GM12878 (cell line): ENCODE measurements at regions not wholly inside any gene's neighbourhood (a gene's known extent, or its start where the extent isn't known, plus 50 kb on each side); places are given as distances from the start of the nearest gene placed in this dataset.

Experiments
- ATAC-seq: fragments of 200-7000 bp; cut with Tn5 transposase; 3 replicates; pipeline ENCODE4 v1.9.1; 2020; ENCODE audit warnings: mild to moderate bottlenecking, moderate library complexity
- BruUV-seq: library from RNA; stranded (reverse); fragments of 400-500 nt; replicated peaks from 2 replicates; lab custom pipeline; 2021; lab: Mats Ljungman, UMichigan
- CTCF ChIA-PET: fragments of 300-600 bp; sonication (Branson Sonifier 250); formaldehyde crosslinking; extraction: SDS; loops from one replicate; lab custom pipeline; 2021; ENCODE audit warnings: inconsistent platforms; lab: Yijun Ruan, JAX
- POLR2A ChIA-PET: fragments of 350-600 bp; formaldehyde crosslinking; extraction: SDS; loops from one replicate; lab custom pipeline; 2021; ENCODE audit warnings: inconsistent platforms; lab: Charles Lee
- RAD21 ChIA-PET: fragments of 300-600 bp; sonication (Branson Sonifier 250); formaldehyde crosslinking; loops from one replicate; lab custom pipeline; 2023; ENCODE audit warnings: antibody characterized with exemption; ENCODE audit not compliant: unreplicated experiment; lab: Charles Lee
- SMC1A ChIA-PET: fragments of 300-600 bp; sonication (Branson Sonifier 250); formaldehyde crosslinking; loops from one replicate; lab custom pipeline; 2023; ENCODE audit not compliant: unreplicated experiment, uncharacterized antibody; lab: Charles Lee
- DNase-seq: peaks from one replicate; pipeline ENCODE4 v3.0.0-alpha.2; 2011; ENCODE audit warnings: low read depth, low spot score
- FAIRE-seq: peaks from 3 replicates; lab custom pipeline; 2011; peaks lifted over from hg19 to GRCh38; lab: Jason Lieb, UNC
- H2AFZ ChIP-seq: 2 replicates; pipeline ENCODE4 v1.6.0; 2011; ENCODE audit warnings: low read depth, low read length, control low read depth; ENCODE audit not compliant: control insufficient read depth
- H3K27ac ChIP-seq: 2 replicates; pipeline ENCODE4 v1.5.1; 2011; ENCODE audit warnings: control low read depth; ENCODE audit not compliant: control insufficient read depth, insufficient read depth
- H3K27me3 ChIP-seq, 2 experiments: replicated peaks in 1 of 2; 2 replicates each; pipeline versions ENCODE4 v1.6.0 to v1.6.1; 2011; ENCODE audit warnings: low read length in 1 of 2; ENCODE audit not compliant: control insufficient read depth in 2 of 2, insufficient read depth in 2 of 2
- H3K36me3 ChIP-seq, 2 experiments: 2 replicates each; pipeline ENCODE4 v1.5.1; 2011; ENCODE audit warnings: low read length in 1 of 2; ENCODE audit not compliant: control insufficient read depth in 2 of 2, insufficient read depth in 2 of 2
- H3K4me1 ChIP-seq: 2 replicates; pipeline ENCODE4 v1.6.1; 2011; ENCODE audit warnings: mild to moderate bottlenecking, low read length, moderate library complexity, mixed read lengths; ENCODE audit not compliant: control insufficient read depth, insufficient read depth
- H3K4me2 ChIP-seq: 2 replicates; pipeline ENCODE4 v1.6.0; 2011; ENCODE audit warnings: control low read depth; ENCODE audit not compliant: control insufficient read depth, insufficient read depth
- H3K4me3 ChIP-seq: fragments of 200-600 bp; sonication (generic); 2 replicates; pipeline ENCODE4 v1.5.1; 2016
- H3K79me2 ChIP-seq: 2 replicates; pipeline ENCODE4 v1.6.0; 2011; ENCODE audit warnings: low read length; ENCODE audit not compliant: control insufficient read depth, insufficient read depth
- H3K9ac ChIP-seq: 2 replicates; pipeline ENCODE4 v1.8.0; 2011; ENCODE audit warnings: low read length, control low read depth, mixed read lengths; ENCODE audit not compliant: control insufficient read depth, insufficient read depth
- H3K9me3 ChIP-seq: replicated peaks from 3 replicates; pipeline ENCODE4 v1.5.1; 2011; ENCODE audit warnings: mild to moderate bottlenecking, low read length; ENCODE audit not compliant: control insufficient read depth, insufficient read depth
- H4K20me1 ChIP-seq: 2 replicates; pipeline ENCODE4 v1.6.0; 2011; ENCODE audit not compliant: control insufficient read depth, insufficient read depth
- ATF2 ChIP-seq: IDR thresholded peaks from 2 replicates; pipeline ENCODE4 v1.6.1; 2012; ENCODE audit warnings: low read length, inconsistent platforms
- BCL3 ChIP-seq: IDR thresholded peaks from 2 replicates; pipeline ENCODE4 v1.6.1; 2011; ENCODE audit warnings: borderline replicate concordance, low read depth, mild to moderate bottlenecking, moderate library complexity, low read length; ENCODE audit not compliant: insufficient read depth, poor library complexity, severe bottlenecking
- BRCA1 ChIP-seq: IDR thresholded peaks from 2 replicates; pipeline ENCODE4 v1.6.1; 2011; ENCODE audit warnings: low read depth, low read length, improper control_type of control experiment
- CBFB ChIP-seq: IDR thresholded peaks from 2 replicates; pipeline ENCODE4 v1.6.1; 2016; ENCODE audit warnings: antibody characterized with exemption, low read depth
- E2F8 ChIP-seq: fragments of 450-650 bp; IDR thresholded peaks from 2 replicates; pipeline ENCODE4 v1.6.1; 2018; ENCODE audit warnings: mild to moderate bottlenecking, low read depth, moderate library complexity; ENCODE audit not compliant: partially characterized antibody
- JUND ChIP-seq: IDR thresholded peaks from 2 replicates; pipeline ENCODE4 v1.6.1; 2012; ENCODE audit warnings: low read depth, mild to moderate bottlenecking, low read length, improper control_type of control experiment, moderate library complexity
- KDM1A ChIP-seq: fragments of 200-600 bp; sonication (generic); IDR thresholded peaks from 2 replicates; pipeline ENCODE4 v1.6.1; 2016; ENCODE audit warnings: borderline replicate concordance
- MYB ChIP-seq: fragments of 150-350 bp; IDR thresholded peaks from 2 replicates; pipeline ENCODE4 v1.6.1; 2014; ENCODE audit warnings: mild to moderate bottlenecking, low read depth, low read length, borderline replicate concordance
- NKRF ChIP-seq: fragments of 450-650 bp; conservative IDR thresholded peaks from 2 replicates; pipeline ENCODE4 v1.6.1; 2017; ENCODE audit warnings: mild to moderate bottlenecking, moderate library complexity
- SP1 ChIP-seq: IDR thresholded peaks from one replicate; pipeline ENCODE4 v1.6.1; 2011; ENCODE audit warnings: low read depth, low read length
- TBL1XR1 ChIP-seq: IDR thresholded peaks from 2 replicates; pipeline ENCODE4 v1.6.1; 2012; ENCODE audit warnings: low read depth, low read length, improper control_type of control experiment
- USF2 ChIP-seq: IDR thresholded peaks from 2 replicates; pipeline ENCODE4 v1.6.1; 2011; ENCODE audit warnings: low read depth, low read length, improper control_type of control experiment, borderline replicate concordance
- YBX1 ChIP-seq: fragments of 450-650 bp; IDR thresholded peaks from 2 replicates; pipeline ENCODE4 v1.6.1; 2016; ENCODE audit warnings: antibody characterized with exemption
- WGBS: methylation state at CpG from one replicate; pipeline ENCODE4 v1.1.6; 2016; ENCODE audit warnings: low lambda C conversion rate; ENCODE audit not compliant: insufficient replicate concordance, insufficient coverage; ENCODE audit errors: missing lambda C conversion rate; 5-methylcytosine and 5-hydroxymethylcytosine counted together
- in situ Hi-C: fragments of 300-500 bp; cut with MboI; formaldehyde crosslinking; loops from 9 replicates; pipeline ENCODE4 v1.14.3; 2018; ENCODE audit warnings: mixed read lengths
- intact Hi-C: fragments of 100-400 bp; cut with micrococcal nuclease; formaldehyde crosslinking; loops from one replicate; pipeline ENCODE4 v1.14.2; 2022; ENCODE audit not compliant: unreplicated experiment

GRCh38 chr13:104006625-104007075, 940.4 kb upstream of the SLC10A2 start (continued):
- no peak for TF ChIP-seq YBX1
- no peak for TF ChIP-seq BCL3

GRCh38 chr13:104004572-104004971, 938.4 kb upstream of the SLC10A2 start:
- ChIA-PET POLR2A (no interaction called here), SMC1A (interaction anchor here (0.5 to 0.6 kb wide), 2 partner anchors 78 to 615 kb away, joined by 3 to 4 read pairs; no protein-coding TSS in a partner anchor), CTCF (interaction anchor here (0.8 kb wide), 1 partner anchor 11 kb away, joined by 4 read pairs; no protein-coding TSS in a partner anchor), RAD21 (no interaction called here)
- Histone ChIP-seq H3K9me3 (no peaks in the 10 kb centered on the region), H3K4me2 (no peak overlapping the region), H4K20me1 (no peaks in the 10 kb centered on the region), H3K4me1 (no peaks in the 10 kb centered on the region), H3K36me3 (no peaks in the 10 kb centered on the region), H3K27ac (no peak overlapping the region), H3K27me3 (no peaks in the 10 kb centered on the region), H3K79me2 (no peaks in the 10 kb centered on the region), H3K9ac (no peak overlapping the region), H3K4me3 (no peak overlapping the region), H2AFZ (no peak overlapping the region)
- DNase-seq (no peak), ATAC-seq (no peak), FAIRE-seq (no peak)
- no TSS peak for BruUV-seq
- in situ Hi-C loops (no loop called here), intact Hi-C loops (no loop called here)
- WGBS: 30% methylated on average over 1 of the region's 1 CpG
- no peak for TF ChIP-seq E2F8
- no peak for TF ChIP-seq CBFB
- no peak for TF ChIP-seq KDM1A
- TF ChIP-seq NKRF: no peak
- TF ChIP-seq USF2: no peak
- TF ChIP-seq MYB: no peak
- TF ChIP-seq SP1: no peak
- no peak for TF ChIP-seq JUND
- TF ChIP-seq TBL1XR1: no peak
- no peak for TF ChIP-seq BRCA1
- no peak for TF ChIP-seq ATF2
